Keratinocyte (primary cell): ENCODE measurements at regions not wholly inside any gene's neighbourhood (a gene's known extent, or its start where the extent isn't known, plus 50 kb on each side); places are given as distances from the start of the nearest gene placed in this dataset.

Experiments used
- DNase-seq: peaks from one replicate; pipeline ENCODE4 v3.0.0-alpha.2; 2011; ENCODE audit warnings: low read depth, missing footprints, low spot score
- FAIRE-seq: peaks from 2 replicates; lab custom pipeline; 2011; peaks lifted over from hg19 to GRCh38; lab: Jason Lieb, UNC
- H2AFZ ChIP-seq: 2 replicates; pipeline ENCODE4 v1.6.0; 2012; ENCODE audit warnings: low read length, control low read depth, inconsistent platforms; ENCODE audit not compliant: control insufficient read depth
- H3K27ac ChIP-seq: 2 replicates; pipeline ENCODE4 v1.5.1; 2011; ENCODE audit warnings: low read length; ENCODE audit not compliant: control insufficient read depth, insufficient read depth
- H3K27me3 ChIP-seq: 3 replicates; pipeline ENCODE4 v1.6.0; 2011; ENCODE audit warnings: low read length; ENCODE audit not compliant: control insufficient read depth, insufficient read depth; ENCODE audit errors: extremely low read depth
- H3K36me3 ChIP-seq, 2 experiments: 2 replicates in 1 of 2; 3 replicates in 1 of 2; pipeline ENCODE4 v1.5.1; 2011; ENCODE audit warnings: low read length in 2 of 2, mild to moderate bottlenecking in 1 of 2; ENCODE audit not compliant: control insufficient read depth in 2 of 2, insufficient read depth in 2 of 2; ENCODE audit errors: extremely low read depth in 1 of 2
- H3K4me1 ChIP-seq: 3 replicates; pipeline ENCODE4 v1.5.1; 2011; ENCODE audit warnings: low read length; ENCODE audit not compliant: control insufficient read depth, insufficient read depth; ENCODE audit errors: extremely low read depth
- H3K4me2 ChIP-seq: 3 replicates; pipeline ENCODE4 v1.6.0; 2011; ENCODE audit warnings: low read depth, low read length; ENCODE audit not compliant: control insufficient read depth, insufficient read depth; ENCODE audit errors: extremely low read depth
- H3K4me3 ChIP-seq, 3 experiments: fragments of 200-600 bp in 1 of 3; sonication (generic) in 1 of 3; 2 replicates in 2 of 3; 3 replicates in 1 of 3; pipeline ENCODE4 v1.5.1; 2011 to 2016; ENCODE audit warnings: low read length in 3 of 3, mild to moderate bottlenecking in 3 of 3, control low read depth in 2 of 3, inconsistent platforms in 1 of 3, low read depth in 1 of 3, mixed read lengths in 1 of 3, mixed run types in 1 of 3, moderate library complexity in 1 of 3; ENCODE audit not compliant: control insufficient read depth in 2 of 3, insufficient read depth in 2 of 3; ENCODE audit errors: extremely low read depth in 1 of 3
- H3K79me2 ChIP-seq: 2 replicates; pipeline ENCODE4 v1.6.0; 2012; ENCODE audit warnings: low read length; ENCODE audit not compliant: control insufficient read depth, insufficient read depth
- H3K9ac ChIP-seq: 3 replicates; pipeline ENCODE4 v1.6.0; 2011; ENCODE audit warnings: low read length; ENCODE audit not compliant: control insufficient read depth, insufficient read depth; ENCODE audit errors: extremely low read depth
- H3K9me1 ChIP-seq: 3 replicates; pipeline ENCODE4 v1.6.0; 2011; ENCODE audit warnings: low read length; ENCODE audit not compliant: control insufficient read depth, insufficient read depth; ENCODE audit errors: extremely low read depth
- H3K9me3 ChIP-seq: 2 replicates; pipeline ENCODE4 v1.5.1; 2012; ENCODE audit warnings: low read depth, low read length; ENCODE audit not compliant: control insufficient read depth
- H4K20me1 ChIP-seq: 3 replicates; pipeline ENCODE4 v1.6.0; 2011; ENCODE audit warnings: low read length; ENCODE audit not compliant: control insufficient read depth, insufficient read depth; ENCODE audit errors: extremely low read depth
- EZH2 ChIP-seq: IDR thresholded peaks from one replicate; pipeline ENCODE4 v1.6.1; 2012; ENCODE audit warnings: inconsistent platforms, mild to moderate bottlenecking, low read length, moderate library complexity
- dilution Hi-C: fragments of 300-500 bp; cut with MboI; formaldehyde crosslinking; loops from one replicate; pipeline ENCODE4 v1.7.0; 2020; ENCODE audit warnings: low sequenced_read_pairs; ENCODE audit not compliant: extremely low pct_ligation_motif_present
- TF ChIP-seq, protein P1 (sequence below), 3 experiments: IDR thresholded peaks in 1 of 3; conservative IDR thresholded peaks in 1 of 3; optimal IDR thresholded peaks in 1 of 3; 2 replicates in 2 of 3; 3 replicates in 1 of 3; pipeline versions ENCODE3 to v1.5.1; 2011; ENCODE audit warnings: low read length in 3 of 3, mild to moderate bottlenecking in 3 of 3, moderate library complexity in 2 of 3, control low read depth in 1 of 3, inconsistent platforms in 1 of 3; ENCODE audit not compliant: insufficient read depth in 2 of 3; ENCODE audit errors: extremely low read depth in 1 of 3

DNA sequence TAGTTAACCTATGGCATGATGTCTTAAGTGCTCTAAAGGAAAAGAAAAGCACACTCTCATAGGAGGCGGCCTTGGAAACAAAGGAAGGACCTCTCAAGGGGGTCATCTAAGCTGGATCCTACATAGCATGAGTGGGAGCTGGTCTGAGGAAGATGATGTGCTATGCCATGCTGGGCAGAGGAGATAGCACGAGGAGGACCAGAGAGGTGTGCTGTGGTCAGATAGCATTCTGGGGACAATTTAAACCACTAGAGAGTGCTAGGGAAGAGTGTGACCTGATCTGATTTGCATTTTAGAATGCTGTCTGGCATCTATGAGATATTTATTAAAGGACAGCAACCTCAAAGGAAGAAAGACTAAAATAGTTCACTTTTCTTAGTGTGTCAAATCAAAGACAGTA, 910.1 kb upstream of the CELF4 start:
- no peaks in the 10 kb centered on the region for H3K27me3 ChIP-seq
- TF ChIP-seq, protein P1, sequence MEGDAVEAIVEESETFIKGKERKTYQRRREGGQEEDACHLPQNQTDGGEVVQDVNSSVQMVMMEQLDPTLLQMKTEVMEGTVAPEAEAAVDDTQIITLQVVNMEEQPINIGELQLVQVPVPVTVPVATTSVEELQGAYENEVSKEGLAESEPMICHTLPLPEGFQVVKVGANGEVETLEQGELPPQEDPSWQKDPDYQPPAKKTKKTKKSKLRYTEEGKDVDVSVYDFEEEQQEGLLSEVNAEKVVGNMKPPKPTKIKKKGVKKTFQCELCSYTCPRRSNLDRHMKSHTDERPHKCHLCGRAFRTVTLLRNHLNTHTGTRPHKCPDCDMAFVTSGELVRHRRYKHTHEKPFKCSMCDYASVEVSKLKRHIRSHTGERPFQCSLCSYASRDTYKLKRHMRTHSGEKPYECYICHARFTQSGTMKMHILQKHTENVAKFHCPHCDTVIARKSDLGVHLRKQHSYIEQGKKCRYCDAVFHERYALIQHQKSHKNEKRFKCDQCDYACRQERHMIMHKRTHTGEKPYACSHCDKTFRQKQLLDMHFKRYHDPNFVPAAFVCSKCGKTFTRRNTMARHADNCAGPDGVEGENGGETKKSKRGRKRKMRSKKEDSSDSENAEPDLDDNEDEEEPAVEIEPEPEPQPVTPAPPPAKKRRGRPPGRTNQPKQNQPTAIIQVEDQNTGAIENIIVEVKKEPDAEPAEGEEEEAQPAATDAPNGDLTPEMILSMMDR (optimal IDR thresholded peaks at IDR 0.05 in 1 of 3, IDR thresholded peaks at IDR 0.05 in 1 of 3, conservative IDR thresholded peaks at IDR 0.05 in 1 of 3; ENCODE audit: extremely low read depth in 1 of 3, insufficient read depth in 2 of 3, low read length in 3 of 3), result no peak
- no peak for TF ChIP-seq EZH2
- H3K9me1 ChIP-seq, result no peaks in the 10 kb centered on the region
- DNase-seq, result no peak
- no peaks in the 10 kb centered on the region for H3K4me1 ChIP-seq
- no peak for FAIRE-seq
- H3K27ac ChIP-seq, result no peak overlapping the region
- H2AFZ ChIP-seq, result no peak overlapping the region
- H3K4me2 ChIP-seq, result no peak overlapping the region
- H3K9ac ChIP-seq, result no peak overlapping the region
- H3K9me3 ChIP-seq, result no peaks in the 10 kb centered on the region
- H3K79me2 ChIP-seq, result no peaks in the 10 kb centered on the region
- H3K4me3 ChIP-seq, result no peak overlapping the region
- no peaks in the 10 kb centered on the region for H3K36me3 ChIP-seq
- H4K20me1 ChIP-seq, result no peaks in the 10 kb centered on the region
- dilution Hi-C loops, result no loop called here

DNA sequence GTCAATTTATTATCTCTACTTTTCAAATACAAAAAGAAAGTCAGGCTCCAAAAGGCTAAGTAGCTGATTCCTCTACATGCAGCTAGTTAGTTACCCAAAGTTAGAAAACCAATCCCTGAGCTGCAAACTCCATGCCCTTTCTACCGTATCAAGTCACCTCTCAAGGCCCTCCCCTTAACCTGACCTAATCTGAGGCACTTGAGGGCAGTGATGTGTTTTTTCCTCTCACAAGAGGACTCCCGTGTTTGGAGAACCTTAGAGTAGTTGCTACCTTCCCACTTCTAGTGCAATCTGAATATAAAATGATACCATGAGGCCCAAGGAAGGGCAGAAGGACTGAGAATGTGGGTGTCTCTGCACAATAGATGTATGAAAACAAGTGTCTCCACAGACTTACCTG, 907.9 kb upstream of the CELF4 start:
- no peaks in the 10 kb centered on the region for H3K36me3 ChIP-seq
- no peak overlapping the region for H3K4me3 ChIP-seq
- no peak overlapping the region for H2AFZ ChIP-seq
- H3K9me3 ChIP-seq, result no peaks in the 10 kb centered on the region
- H3K27me3 ChIP-seq, result no peaks in the 10 kb centered on the region
- no peaks in the 10 kb centered on the region for H4K20me1 ChIP-seq
- H3K4me1 ChIP-seq, result no peaks in the 10 kb centered on the region
- no peak overlapping the region for H3K4me2 ChIP-seq
- dilution Hi-C loops, result no loop called here
- no peak overlapping the region for H3K9ac ChIP-seq
- no peaks in the 10 kb centered on the region for H3K79me2 ChIP-seq
- no peak for DNase-seq
- no peak for TF ChIP-seq EZH2
- TF ChIP-seq, protein P1 (optimal IDR thresholded peaks at IDR 0.05 in 1 of 3, IDR thresholded peaks at IDR 0.05 in 1 of 3, conservative IDR thresholded peaks at IDR 0.05 in 1 of 3; ENCODE audit: extremely low read depth in 1 of 3, insufficient read depth in 2 of 3, low read length in 3 of 3), result no peak
- H3K9me1 ChIP-seq, result no peaks in the 10 kb centered on the region
- FAIRE-seq, result no peak
- H3K27ac ChIP-seq, result no peak overlapping the region
